Kasumi-1 (cell line): ENCODE measurements at regions not wholly inside any gene's neighbourhood (a gene's known extent, or its start where the extent isn't known, plus 50 kb on each side); places are given as distances from the start of the nearest gene placed in this dataset.
A peak's percentile ranks its signal among the peaks of the same experiment; 100 is the strongest.

ENCODE experiments used
- DNase-seq, 2 experiments: peaks; one replicate each; lab custom pipeline; 2025; lab: John Stamatoyannopoulos, UW

- DNase-seq: peak; percentile 46 to 61
These were observed 76.0 kb upstream of the RET start for GRCh38 chr10:43000651-43001426.

GRCh38 chr10:43001427-43001795 lies 75.5 kb upstream of the RET start:
- DNase-seq: no peak

- DNase-seq: no peak
These were observed 74.3 kb upstream of the RET start for GRCh38 chr10:43002596-43002995.

- DNase-seq: no peak
These were observed 70.4 kb upstream of the RET start for GRCh38 chr10:43006490-43006889.

GRCh38 chr10:43012578-43012977 lies 64.3 kb upstream of the RET start:
- DNase-seq: no peak

- peak in 1 of 2 experiments; percentile 13 for DNase-seq
These were observed 63.8 kb upstream of the RET start for GRCh38 chr10:43013065-43013464.

- DNase-seq: no peak
These were observed 52.3 kb upstream of the RET start for GRCh38 chr10:43024524-43024923.

- peak; percentile 40 to 50 for DNase-seq
These were observed 51.7 kb upstream of the RET start for GRCh38 chr10:43024942-43025700.

GRCh38 chr10:43026039-43026973 lies 50.6 kb upstream of the RET start:
- no peak for DNase-seq
